Lower leg skin (tissue), 4 donors: ENCODE measurements at regions not wholly inside any gene's neighbourhood (a gene's known extent, or its start where the extent isn't known, plus 50 kb on each side); places are given as distances from the start of the nearest gene placed in this dataset.

ENCODE experiments used
- DNase-seq, 2 donors: peaks; one replicate each; pipeline ENCODE4 v3.0.0-alpha.2; 2019; ENCODE audit warnings: low spot score in 2 of 2
- H3K4me3 ChIP-seq: fragments of 200-600 bp; sonication (generic); 2 replicates; pipeline ENCODE4 v1.5.1; 2017; ENCODE audit warnings: mild to moderate bottlenecking, low read depth; ENCODE audit not compliant: poor library complexity, severe bottlenecking
- POLR2A ChIP-seq, 2 donors: fragments of 450-650 bp; IDR thresholded peaks; one replicate each; pipeline ENCODE4 v1.6.1; 2016 to 2017; ENCODE audit warnings: antibody characterized with exemption in 2 of 2, mild to moderate bottlenecking in 1 of 2, moderate library complexity in 1 of 2
- WGBS, 2 donors: methylation state at CpG; one replicate each; pipeline ENCODE4 v1.1.5; 2018; 5-methylcytosine and 5-hydroxymethylcytosine counted together
- intact Hi-C: fragments of 100-400 bp; cut with DNase I; formaldehyde crosslinking; loops from one replicate; pipeline ENCODE4 v1.15.0; 2023; ENCODE audit warnings: low total_unique reads
- TF ChIP-seq, protein P1 (sequence below), 3 donors: fragments of 450-650 bp; IDR thresholded peaks; one replicate each; pipeline ENCODE4 v1.5.1; 2016; ENCODE audit warnings: antibody characterized with exemption in 3 of 3, mild to moderate bottlenecking in 3 of 3, moderate library complexity in 2 of 3

- intact Hi-C loops, result no loop called here
- WGBS, 2 donors, result 87 to 96% methylated on average over 2 of the region's 2 CpGs
- TF ChIP-seq POLR2A (IDR thresholded peaks at IDR 0.05), result no peak
- TF ChIP-seq, protein P1, sequence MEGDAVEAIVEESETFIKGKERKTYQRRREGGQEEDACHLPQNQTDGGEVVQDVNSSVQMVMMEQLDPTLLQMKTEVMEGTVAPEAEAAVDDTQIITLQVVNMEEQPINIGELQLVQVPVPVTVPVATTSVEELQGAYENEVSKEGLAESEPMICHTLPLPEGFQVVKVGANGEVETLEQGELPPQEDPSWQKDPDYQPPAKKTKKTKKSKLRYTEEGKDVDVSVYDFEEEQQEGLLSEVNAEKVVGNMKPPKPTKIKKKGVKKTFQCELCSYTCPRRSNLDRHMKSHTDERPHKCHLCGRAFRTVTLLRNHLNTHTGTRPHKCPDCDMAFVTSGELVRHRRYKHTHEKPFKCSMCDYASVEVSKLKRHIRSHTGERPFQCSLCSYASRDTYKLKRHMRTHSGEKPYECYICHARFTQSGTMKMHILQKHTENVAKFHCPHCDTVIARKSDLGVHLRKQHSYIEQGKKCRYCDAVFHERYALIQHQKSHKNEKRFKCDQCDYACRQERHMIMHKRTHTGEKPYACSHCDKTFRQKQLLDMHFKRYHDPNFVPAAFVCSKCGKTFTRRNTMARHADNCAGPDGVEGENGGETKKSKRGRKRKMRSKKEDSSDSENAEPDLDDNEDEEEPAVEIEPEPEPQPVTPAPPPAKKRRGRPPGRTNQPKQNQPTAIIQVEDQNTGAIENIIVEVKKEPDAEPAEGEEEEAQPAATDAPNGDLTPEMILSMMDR (IDR thresholded peaks at IDR 0.05), result no peak
- no peak for DNase-seq
- H3K4me3 ChIP-seq, result no peak overlapping the region
These were observed 60.2 kb upstream of the SLC35F3 start for GRCh38 chr1:233844275-233844674.

GRCh38 chr1:233844692-233845091, 59.8 kb upstream of the SLC35F3 start:
- no peak overlapping the region for H3K4me3 ChIP-seq
- intact Hi-C loops, result no loop called here
- TF ChIP-seq, protein P1 (IDR thresholded peaks at IDR 0.05), result no peak
- no peak for TF ChIP-seq POLR2A (IDR thresholded peaks at IDR 0.05)
- no peak for DNase-seq
- 32 to 40% methylated on average over 2 of the region's 2 CpGs for WGBS, 2 donors
